Endothelial cell of umbilical vein (primary cell): ENCODE measurements at regions not wholly inside any gene's neighbourhood (a gene's known extent, or its start where the extent isn't known, plus 50 kb on each side); places are given as distances from the start of the nearest gene placed in this dataset.

Source experiments
- BruUV-seq: library from RNA; stranded (reverse); fragments of 400-500 nt; replicated peaks from 2 replicates; lab custom pipeline; 2021; lab: Mats Ljungman, UMichigan
- CTCF ChIA-PET: fragments of 300-600, 350-600 bp; sonication (Branson Sonifier 250); formaldehyde crosslinking; loops from one replicate; lab custom pipeline; 2021; ENCODE audit warnings: antibody characterized with exemption, inconsistent platforms; lab: Charles Lee
- POLR2A ChIA-PET: fragments of 300-600, 350-600 bp; sonication (Branson Sonifier 250); formaldehyde crosslinking; loops from one replicate; lab custom pipeline; 2021; ENCODE audit warnings: antibody characterized with exemption, inconsistent platforms; lab: Charles Lee
- DNase-seq: peaks from one replicate; pipeline ENCODE4 v3.0.0-alpha.2; 2011; ENCODE audit warnings: low read depth, low spot score
- FAIRE-seq: peaks from 2 replicates; lab custom pipeline; 2011; peaks lifted over from hg19 to GRCh38; lab: Jason Lieb, UNC
- H2AFZ ChIP-seq: 2 replicates; pipeline ENCODE4 v1.6.0; 2012; ENCODE audit warnings: low read depth, low read length, control low read depth, inconsistent platforms
- H3K27ac ChIP-seq: 2 replicates; pipeline ENCODE4 v1.5.1; 2011; ENCODE audit warnings: low read depth, mild to moderate bottlenecking, control low read depth, low read length, moderate library complexity; ENCODE audit not compliant: insufficient read depth
- H3K27me3 ChIP-seq, 2 experiments: 2 replicates each; pipeline versions ENCODE4 v1.6.0 to v1.6.1; 2011; ENCODE audit warnings: low read length in 2 of 2, mixed read lengths in 1 of 2; ENCODE audit not compliant: control insufficient read depth in 2 of 2, insufficient read depth in 2 of 2
- H3K36me3 ChIP-seq, 2 experiments: 2 replicates in 1 of 2; 3 replicates in 1 of 2; pipeline ENCODE4 v1.5.1; 2011; ENCODE audit warnings: low read length in 2 of 2, mild to moderate bottlenecking in 1 of 2, moderate library complexity in 1 of 2; ENCODE audit not compliant: control insufficient read depth in 2 of 2, insufficient read depth in 2 of 2; ENCODE audit errors: extremely low read depth in 1 of 2
- H3K4me1 ChIP-seq: 3 replicates; pipeline ENCODE4 v1.5.1; 2011; ENCODE audit warnings: mild to moderate bottlenecking, low read length; ENCODE audit not compliant: control insufficient read depth, insufficient read depth; ENCODE audit errors: extremely low read depth
- H3K4me2 ChIP-seq: 2 replicates; pipeline ENCODE4 v1.6.1; 2011; ENCODE audit warnings: low read length, control low read depth, mixed read lengths; ENCODE audit not compliant: insufficient read depth
- H3K4me3 ChIP-seq, 3 experiments: fragments of 200-600 bp in 1 of 3; sonication (generic), shearing (Covaris generic) in 1 of 3; replicated peaks in 1 of 3; 2 replicates each; pipeline ENCODE4 v1.5.1; 2011 to 2016; ENCODE audit warnings: control low read depth in 3 of 3, low read length in 3 of 3, mild to moderate bottlenecking in 2 of 3, inconsistent platforms in 1 of 3, low read depth in 1 of 3, moderate library complexity in 1 of 3; ENCODE audit not compliant: insufficient read depth in 1 of 3
- H3K79me2 ChIP-seq: 2 replicates; pipeline ENCODE4 v1.6.0; 2012; ENCODE audit warnings: low read length, inconsistent platforms; ENCODE audit not compliant: control insufficient read depth, insufficient read depth
- H3K9ac ChIP-seq: replicated peaks from 2 replicates; pipeline ENCODE3; 2011; ENCODE audit warnings: low read length, control low read depth; ENCODE audit not compliant: insufficient read depth; ENCODE audit errors: extremely low read depth
- H3K9me1 ChIP-seq: replicated peaks from 3 replicates; pipeline ENCODE4 v1.6.0; 2011; ENCODE audit warnings: mild to moderate bottlenecking, low read length; ENCODE audit not compliant: control insufficient read depth, insufficient read depth; ENCODE audit errors: extremely low read depth
- H3K9me3 ChIP-seq: replicated peaks from 2 replicates; pipeline ENCODE4 v1.5.1; 2012; ENCODE audit warnings: low read length, inconsistent platforms; ENCODE audit not compliant: control insufficient read depth, insufficient read depth
- H4K20me1 ChIP-seq: replicated peaks from 2 replicates; pipeline ENCODE3; 2011; ENCODE audit warnings: mild to moderate bottlenecking, low read length; ENCODE audit not compliant: control insufficient read depth, insufficient read depth; ENCODE audit errors: extremely low read depth
- EZH2 ChIP-seq: IDR thresholded peaks from 2 replicates; pipeline ENCODE4 v1.6.1; 2012; ENCODE audit warnings: borderline replicate concordance, low read depth, mild to moderate bottlenecking, moderate library complexity, low read length, inconsistent platforms; ENCODE audit not compliant: severe bottlenecking
- FOS ChIP-seq: IDR thresholded peaks from 2 replicates; pipeline ENCODE4 v1.6.1; 2011; ENCODE audit warnings: mild to moderate bottlenecking, low read length, moderate library complexity, borderline replicate concordance; ENCODE audit not compliant: insufficient read depth
- GATA2 ChIP-seq: IDR thresholded peaks from 2 replicates; pipeline ENCODE4 v1.7.0; 2011; ENCODE audit warnings: low read depth, mild to moderate bottlenecking, moderate library complexity, mixed read lengths, low read length; ENCODE audit not compliant: insufficient read length, insufficient read depth
- JUN ChIP-seq: IDR thresholded peaks from 2 replicates; pipeline ENCODE4 v1.6.1; 2011; ENCODE audit warnings: borderline replicate concordance, low read depth; ENCODE audit not compliant: insufficient read length, insufficient read depth
- MYC ChIP-seq: IDR thresholded peaks from one replicate; pipeline ENCODE4 v1.6.1; 2011; ENCODE audit warnings: mild to moderate bottlenecking, low read depth, low read length
- POLR2A ChIP-seq: IDR thresholded peaks from 2 replicates; pipeline ENCODE4 v1.6.1; 2012; ENCODE audit warnings: low read depth, mild to moderate bottlenecking, control low read depth, low read length
- POLR2AphosphoS5 ChIP-seq: IDR thresholded peaks from 2 replicates; pipeline ENCODE4 v1.6.1; 2012; ENCODE audit warnings: low read depth, mild to moderate bottlenecking, control low read depth, low read length, moderate library complexity; ENCODE audit not compliant: insufficient read depth
- dilution Hi-C: fragments of 300-500 bp; cut with MboI; formaldehyde crosslinking; loops from one replicate; pipeline ENCODE4 v1.15.0; 2019; ENCODE audit warnings: low sequenced_read_pairs; ENCODE audit not compliant: extremely low pct_ligation_motif_present
- intact Hi-C: fragments of 100-400 bp; cut with micrococcal nuclease; formaldehyde crosslinking; loops from one replicate; pipeline ENCODE4 v1.10.0; 2022
- TF ChIP-seq, protein P1 (sequence below), 2 donors: IDR thresholded peaks; 1 replicate in 1 of 2; 2 replicates in 1 of 2; pipeline ENCODE4 v1.5.1; 2011; ENCODE audit warnings: low read length in 2 of 2, mild to moderate bottlenecking in 2 of 2, moderate library complexity in 2 of 2, control low read depth in 1 of 2, inconsistent platforms in 1 of 2, low read depth in 1 of 2; ENCODE audit not compliant: insufficient read depth in 1 of 2; ENCODE audit errors: extremely low read depth in 1 of 2
- TF ChIP-seq, protein P2 (sequence below): IDR thresholded peaks from 2 replicates; pipeline ENCODE4 v1.6.1; 2011; ENCODE audit not compliant: insufficient read depth, insufficient read length

DNA sequence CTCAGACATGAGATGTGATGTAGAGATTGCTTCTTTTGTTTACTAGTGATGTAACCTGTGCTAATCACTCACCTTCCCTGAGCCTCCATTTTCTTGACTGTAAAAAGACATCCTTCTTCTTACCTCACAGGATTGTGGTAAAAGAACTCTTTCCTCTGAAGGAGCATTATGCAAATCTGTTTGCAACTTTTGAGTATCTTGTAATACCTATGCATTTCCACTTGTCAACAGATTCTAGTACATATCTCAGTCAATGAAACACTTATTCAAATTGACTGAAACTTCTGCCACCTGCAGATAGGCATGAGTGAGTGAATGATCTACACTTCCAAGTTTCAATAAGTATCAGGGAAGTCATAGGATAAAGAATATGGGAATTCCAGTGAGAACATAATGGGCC lies 174.7 kb downstream of the HHIPL2 start:
- ChIA-PET CTCF (no interaction called here), POLR2A (no interaction called here)
- dilution Hi-C loops: no loop called here
- Histone ChIP-seq H3K4me2 (no peak overlapping the region), H3K27me3 (no peaks in the 10 kb centered on the region), H3K9me1 (no peaks in the 10 kb centered on the region), H3K4me3 (no peak overlapping the region), H2AFZ (no peak overlapping the region), H3K4me1 (no peaks in the 10 kb centered on the region), H4K20me1 (no peaks in the 10 kb centered on the region), H3K79me2 (no peaks in the 10 kb centered on the region), H3K36me3 (no peaks in the 10 kb centered on the region), H3K9me3 (no peaks in the 10 kb centered on the region), H3K9ac (no peak overlapping the region), H3K27ac (no peak overlapping the region)
- no TSS peak for BruUV-seq
- TF ChIP-seq GATA2 (no peak), FOS (no peak), JUN (no peak), POLR2A (no peak), MYC (no peak), POLR2AphosphoS5 (no peak), EZH2 (no peak)
- TF ChIP-seq, protein P1, sequence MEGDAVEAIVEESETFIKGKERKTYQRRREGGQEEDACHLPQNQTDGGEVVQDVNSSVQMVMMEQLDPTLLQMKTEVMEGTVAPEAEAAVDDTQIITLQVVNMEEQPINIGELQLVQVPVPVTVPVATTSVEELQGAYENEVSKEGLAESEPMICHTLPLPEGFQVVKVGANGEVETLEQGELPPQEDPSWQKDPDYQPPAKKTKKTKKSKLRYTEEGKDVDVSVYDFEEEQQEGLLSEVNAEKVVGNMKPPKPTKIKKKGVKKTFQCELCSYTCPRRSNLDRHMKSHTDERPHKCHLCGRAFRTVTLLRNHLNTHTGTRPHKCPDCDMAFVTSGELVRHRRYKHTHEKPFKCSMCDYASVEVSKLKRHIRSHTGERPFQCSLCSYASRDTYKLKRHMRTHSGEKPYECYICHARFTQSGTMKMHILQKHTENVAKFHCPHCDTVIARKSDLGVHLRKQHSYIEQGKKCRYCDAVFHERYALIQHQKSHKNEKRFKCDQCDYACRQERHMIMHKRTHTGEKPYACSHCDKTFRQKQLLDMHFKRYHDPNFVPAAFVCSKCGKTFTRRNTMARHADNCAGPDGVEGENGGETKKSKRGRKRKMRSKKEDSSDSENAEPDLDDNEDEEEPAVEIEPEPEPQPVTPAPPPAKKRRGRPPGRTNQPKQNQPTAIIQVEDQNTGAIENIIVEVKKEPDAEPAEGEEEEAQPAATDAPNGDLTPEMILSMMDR (IDR thresholded peaks at IDR 0.05; ENCODE audit: extremely low read depth in 1 of 2, insufficient read depth in 1 of 2, low read depth in 1 of 2, low read length in 2 of 2): no peak
- TF ChIP-seq, protein P2, sequence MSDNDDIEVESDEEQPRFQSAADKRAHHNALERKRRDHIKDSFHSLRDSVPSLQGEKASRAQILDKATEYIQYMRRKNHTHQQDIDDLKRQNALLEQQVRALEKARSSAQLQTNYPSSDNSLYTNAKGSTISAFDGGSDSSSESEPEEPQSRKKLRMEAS: no peak
- DNase-seq: no peak
- intact Hi-C loops: no loop called here
- FAIRE-seq: no peak
